H1 (cell line): ENCODE measurements at regions not wholly inside any gene's neighbourhood (a gene's known extent, or its start where the extent isn't known, plus 50 kb on each side); places are given as distances from the start of the nearest gene placed in this dataset.
A peak's percentile ranks its signal among the peaks of the same experiment; 100 is the strongest.

Experiments
- CTCF ChIA-PET: fragments of 300-600 bp; sonication (Branson Sonifier 250); formaldehyde crosslinking; loops from one replicate; lab custom pipeline; 2021; ENCODE audit not compliant: partially characterized antibody; lab: Charles Lee
- POLR2A ChIA-PET: fragments of 300-600 bp; sonication (Branson Sonifier 250); formaldehyde crosslinking; loops from one replicate; lab custom pipeline; 2021; ENCODE audit warnings: inconsistent platforms; ENCODE audit not compliant: partially characterized antibody; lab: Charles Lee
- DNase-seq, 2 experiments: peaks; one replicate each; pipeline versions ENCODE4 v3.0.0 to v3.0.0-alpha.2; 2010 to 2022; ENCODE audit warnings: low spot score in 2 of 2, low read depth in 1 of 2, mixed read lengths in 1 of 2
- FAIRE-seq: peaks from 2 replicates; lab custom pipeline; 2011; peaks lifted over from hg19 to GRCh38; lab: Jason Lieb, UNC
- H2AFZ ChIP-seq: 2 replicates; pipeline ENCODE4 v1.8.1; 2012; ENCODE audit warnings: low read length, inconsistent platforms
- H2AK5ac ChIP-seq: 2 replicates; pipeline ENCODE4 v1.6.1; 2013; ENCODE audit warnings: low read depth, low read length
- H2BK120ac ChIP-seq: replicated peaks from 2 replicates; pipeline ENCODE3; 2013; ENCODE audit warnings: low read depth, low read length, inconsistent platforms
- H2BK12ac ChIP-seq: 2 replicates; pipeline ENCODE4 v1.6.1; 2013; ENCODE audit warnings: low read depth, low read length
- H2BK15ac ChIP-seq: 2 replicates; pipeline ENCODE4 v1.6.1; 2013; ENCODE audit warnings: low read length
- H2BK20ac ChIP-seq: 2 replicates; pipeline ENCODE4 v1.6.1; 2013; ENCODE audit warnings: low read length
- H2BK5ac ChIP-seq: 2 replicates; pipeline ENCODE4 v1.6.1; 2013; ENCODE audit warnings: low read depth, low read length
- H3K14ac ChIP-seq: 2 replicates; pipeline ENCODE4 v1.6.1; 2013; ENCODE audit warnings: inconsistent platforms; ENCODE audit not compliant: insufficient read length
- H3K18ac ChIP-seq: 2 replicates; pipeline ENCODE4 v1.6.1; 2013; ENCODE audit warnings: low read length; ENCODE audit errors: extremely low read depth
- H3K23ac ChIP-seq: 2 replicates; pipeline ENCODE4 v1.6.1; 2013; ENCODE audit warnings: inconsistent platforms; ENCODE audit not compliant: insufficient read length
- H3K23me2 ChIP-seq: 2 replicates; pipeline ENCODE4 v1.6.1; 2013; ENCODE audit warnings: low read depth, low read length
- H3K27ac ChIP-seq: 2 replicates; pipeline ENCODE4 v1.6.1; 2011; ENCODE audit warnings: low read depth, low read length, inconsistent platforms
- H3K27me3 ChIP-seq, 4 experiments: replicated peaks in 1 of 4; 1 replicate in 1 of 4; 2 replicates in 3 of 4; pipeline versions ENCODE4 v1.6.1 to v1.8.1; 2011 to 2013; ENCODE audit warnings: low read length in 3 of 4, mild to moderate bottlenecking in 3 of 4, inconsistent platforms in 2 of 4, mixed read lengths in 2 of 4, moderate library complexity in 1 of 4; ENCODE audit not compliant: control insufficient read depth in 3 of 4, insufficient read depth in 3 of 4; ENCODE audit errors: extremely low read depth in 1 of 4
- H3K36me3 ChIP-seq, 4 experiments: 2 replicates each; pipeline versions ENCODE4 v1.6.1 to v1.8.1; 2011 to 2013; ENCODE audit warnings: mild to moderate bottlenecking in 4 of 4, low read length in 3 of 4, moderate library complexity in 2 of 4, control low read depth in 1 of 4, inconsistent platforms in 1 of 4; ENCODE audit not compliant: insufficient read depth in 4 of 4, control insufficient read depth in 2 of 4
- H3K4ac ChIP-seq: replicated peaks from 2 replicates; pipeline ENCODE3; 2013; ENCODE audit warnings: low read length, low read depth, mixed read lengths, inconsistent platforms; ENCODE audit not compliant: insufficient read length
- H3K4me1 ChIP-seq, 4 experiments: replicated peaks in 1 of 4; 1 replicate in 1 of 4; 2 replicates in 3 of 4; pipeline versions ENCODE4 v1.6.1 to v1.8.1; 2011 to 2013; ENCODE audit warnings: low read length in 3 of 4, inconsistent platforms in 2 of 4, mixed read lengths in 1 of 4; ENCODE audit not compliant: insufficient read depth in 4 of 4, control insufficient read depth in 3 of 4
- H3K4me2 ChIP-seq, 2 experiments: 2 replicates each; pipeline versions ENCODE4 v1.6.1 to v1.8.1; 2011 to 2013; ENCODE audit warnings: low read depth in 2 of 2, low read length in 2 of 2, control low read depth in 1 of 2, inconsistent platforms in 1 of 2, mild to moderate bottlenecking in 1 of 2; ENCODE audit not compliant: insufficient read depth in 1 of 2
- H3K4me3 ChIP-seq, 4 experiments: fragments of 200-600, 300-600 bp in 1 of 4; sonication (generic), shearing (Covaris generic), sonication (Bioruptor Twin) in 1 of 4; 2 replicates each; pipeline versions ENCODE4 v1.5.1 to v1.8.1; 2011 to 2016; ENCODE audit warnings: low read length in 4 of 4, low read depth in 3 of 4, control low read depth in 2 of 4, inconsistent platforms in 2 of 4, mild to moderate bottlenecking in 2 of 4, mixed read lengths in 1 of 4, moderate library complexity in 1 of 4; ENCODE audit not compliant: insufficient read depth in 2 of 4; ENCODE audit errors: extremely low read depth in 1 of 4
- H3K56ac ChIP-seq: replicated peaks from 2 replicates; pipeline ENCODE3; 2013; ENCODE audit warnings: low read depth, mild to moderate bottlenecking, mixed read lengths, low read length, inconsistent platforms; ENCODE audit not compliant: insufficient read length
- H3K79me1 ChIP-seq: 2 replicates; pipeline ENCODE4 v1.6.1; 2013; ENCODE audit warnings: low read depth, low read length, control low read depth
- H3K79me2 ChIP-seq, 2 experiments: 2 replicates each; pipeline versions ENCODE4 v1.6.1 to v1.8.1; 2012 to 2013; ENCODE audit warnings: low read length in 2 of 2, mild to moderate bottlenecking in 2 of 2, inconsistent platforms in 1 of 2; ENCODE audit not compliant: insufficient read depth in 2 of 2, control insufficient read depth in 1 of 2
- H3K9ac ChIP-seq, 4 experiments: replicated peaks in 1 of 4; 1 replicate in 1 of 4; 2 replicates in 3 of 4; pipeline versions ENCODE4 v1.6.1 to v1.8.1; 2011 to 2013; ENCODE audit warnings: low read depth in 3 of 4, low read length in 3 of 4, control low read depth in 2 of 4, mild to moderate bottlenecking in 2 of 4, moderate library complexity in 2 of 4, inconsistent platforms in 1 of 4; ENCODE audit errors: extremely low read depth in 1 of 4
- H3K9me3 ChIP-seq, 2 experiments: 2 replicates each; pipeline versions ENCODE4 v1.6.1 to v1.8.1; 2012 to 2013; ENCODE audit warnings: mild to moderate bottlenecking in 2 of 2, moderate library complexity in 2 of 2, control low read depth in 1 of 2, inconsistent platforms in 1 of 2, low read depth in 1 of 2, low read length in 1 of 2, mixed read lengths in 1 of 2; ENCODE audit not compliant: insufficient read depth in 2 of 2
- H4K20me1 ChIP-seq, 2 experiments: replicated peaks in 1 of 2; 2 replicates each; pipeline versions ENCODE3 to v1.8.1; 2011 to 2013; ENCODE audit warnings: inconsistent platforms in 2 of 2, low read length in 2 of 2, mild to moderate bottlenecking in 1 of 2; ENCODE audit not compliant: insufficient read depth in 2 of 2, control insufficient read depth in 1 of 2
- H4K5ac ChIP-seq: 2 replicates; pipeline ENCODE4 v1.6.1; 2013; ENCODE audit warnings: low read length, low read depth, mixed read lengths, inconsistent platforms; ENCODE audit not compliant: insufficient read length
- H4K8ac ChIP-seq: 2 replicates; pipeline ENCODE4 v1.8.0; 2013; ENCODE audit warnings: mild to moderate bottlenecking, moderate library complexity, low read length, inconsistent platforms; ENCODE audit not compliant: insufficient read depth; ENCODE audit errors: extremely low read depth
- H4K91ac ChIP-seq: replicated peaks from 2 replicates; pipeline ENCODE3; 2013; ENCODE audit warnings: low read length, mixed read lengths, inconsistent platforms; ENCODE audit not compliant: insufficient read length
- BCL11A ChIP-seq, 2 experiments: IDR thresholded peaks; one replicate each; pipeline ENCODE4 v1.6.1; 2011; ENCODE audit warnings: low read depth in 2 of 2, low read length in 2 of 2, mild to moderate bottlenecking in 2 of 2
- CTCF ChIP-seq, 3 experiments: IDR thresholded peaks; 1 replicate in 2 of 3; 2 replicates in 1 of 3; pipeline versions ENCODE4 v1.5.1 to v1.6.1; 2011; ENCODE audit warnings: low read length in 3 of 3, mild to moderate bottlenecking in 3 of 3, inconsistent platforms in 2 of 3, low read depth in 1 of 3, moderate library complexity in 1 of 3; ENCODE audit not compliant: insufficient read depth in 1 of 3; ENCODE audit errors: control extremely low read depth in 1 of 3
- KDM4A ChIP-seq: IDR thresholded peaks from one replicate; pipeline ENCODE4 v1.7.1; 2012; ENCODE audit warnings: low read depth, mild to moderate bottlenecking, moderate library complexity, low read length, inconsistent platforms; ENCODE audit not compliant: severe bottlenecking
- NRF1 ChIP-seq: IDR thresholded peaks from 2 replicates; pipeline ENCODE4 v1.6.1; 2011; ENCODE audit warnings: mild to moderate bottlenecking, low read depth, low read length, improper control_type of control experiment
- RAD21 ChIP-seq, 2 experiments: IDR thresholded peaks in 1 of 2; conservative IDR thresholded peaks in 1 of 2; 2 replicates each; pipeline ENCODE4 v1.6.1; 2011; ENCODE audit warnings: low read depth in 2 of 2, low read length in 2 of 2, improper control_type of control experiment in 1 of 2, inconsistent platforms in 1 of 2, mild to moderate bottlenecking in 1 of 2, moderate library complexity in 1 of 2
- RBBP5 ChIP-seq: IDR thresholded peaks from 2 replicates; pipeline ENCODE4 v1.7.1; 2012; ENCODE audit warnings: low read depth, mild to moderate bottlenecking, inconsistent platforms, low read length, moderate library complexity, borderline replicate concordance
- WGBS, 2 experiments: shearing (Covaris generic) in 1 of 2; methylation state at CpG; one replicate each; pipeline versions ENCODE4 v1.1.6 to v1.1.7; 2013 to 2015; ENCODE audit warnings: low lambda C conversion rate in 2 of 2, mixed read lengths in 2 of 2, inconsistent platforms in 1 of 2, low coverage in 1 of 2, missing lambda C conversion rate in 1 of 2; ENCODE audit not compliant: insufficient replicate concordance in 2 of 2, insufficient coverage in 1 of 2, insufficient read length in 1 of 2; ENCODE audit errors: extremely low coverage in 1 of 2, missing lambda C conversion rate in 1 of 2; 5-methylcytosine and 5-hydroxymethylcytosine counted together
- TF ChIP-seq, protein P1 (sequence below): IDR thresholded peaks from 2 replicates; pipeline ENCODE4 v1.6.1; 2011; ENCODE audit warnings: low read depth, mild to moderate bottlenecking, low read length; ENCODE audit not compliant: insufficient read depth

DNA sequence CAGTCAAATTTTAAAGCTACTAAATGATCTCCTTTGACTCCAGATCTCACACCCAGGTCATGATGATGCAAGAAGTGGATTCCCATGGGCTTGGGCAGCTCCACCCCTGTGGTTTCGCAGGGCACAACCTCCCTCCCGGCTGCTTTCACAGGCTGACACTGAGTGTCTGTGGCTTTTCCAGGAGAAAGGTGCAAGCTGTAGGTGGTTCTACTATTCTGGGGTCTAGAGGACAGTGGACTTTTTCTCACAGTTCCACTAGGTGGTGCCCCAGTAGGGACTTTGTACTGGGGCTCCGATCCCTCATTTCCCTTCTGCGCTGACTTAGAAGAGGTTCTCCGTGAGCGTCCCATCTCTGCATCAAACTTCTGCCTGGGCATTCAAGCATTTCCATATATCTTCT lies 845.2 kb downstream of the PCDH18 start:
- Histone ChIP-seq H4K91ac (no peak overlapping the region), H3K36me3 (no peaks in the 10 kb centered on the region), H3K56ac (no peak overlapping the region), H3K4me3 (no peak overlapping the region), H4K8ac (no peak overlapping the region), H3K79me2 (no peaks in the 10 kb centered on the region), H3K18ac (no peak overlapping the region), H4K20me1 (no peaks in the 10 kb centered on the region), H2BK20ac (no peak overlapping the region), H3K4me2 (no peak overlapping the region), H3K4ac (no peak overlapping the region), H2AFZ (no peak overlapping the region), H4K5ac (no peak overlapping the region), H3K4me1 (no peaks in the 10 kb centered on the region; a peak in 1 of 7 replicates), H2BK5ac (no peak overlapping the region), H3K27ac (no peak overlapping the region), H2AK5ac (no peak overlapping the region), H3K23ac (no peak overlapping the region), H3K79me1 (no peaks in the 10 kb centered on the region), H2BK120ac (no peak overlapping the region), H2BK15ac (no peak overlapping the region), H3K27me3 (no peaks in the 10 kb centered on the region), H3K14ac (no peak overlapping the region), H2BK12ac (no peak overlapping the region), H3K23me2 (no peaks in the 10 kb centered on the region), H3K9ac (no peak overlapping the region), H3K9me3 (no peaks in the 10 kb centered on the region)
- 94% methylated on average over 6 of the region's 6 CpGs; no CpG with 5 or more reads in 1 of the 2 experiments for WGBS, 2 experiments
- CTCF ChIA-PET: interaction anchor here (1.1 to 2.2 kb wide), 8 partner anchors 9 to 285 kb away, joined by 3 to 13 read pairs (median 3); no protein-coding TSS in a partner anchor
- FAIRE-seq (no peak), DNase-seq (peak in 1 of 2 experiments; percentile 49)
- TF ChIP-seq RBBP5 (no peak), BCL11A (IDR thresholded peaks at IDR 0.05; ENCODE audit: low read depth in 2 of 2, low read length in 2 of 2) (no peak), KDM4A (no peak), CTCF (IDR thresholded peaks at IDR 0.05; ENCODE audit: control extremely low read depth in 1 of 3, insufficient read depth in 1 of 3, low read depth in 1 of 3, low read length in 3 of 3) (peak; percentile 6 to 42 (median 37)), RAD21 (IDR thresholded peaks at IDR 0.05 in 1 of 2, conservative IDR thresholded peaks at IDR 0.05 in 1 of 2; ENCODE audit: low read depth in 2 of 2, low read length in 2 of 2) (peak; percentile 65 to 71), NRF1 (no peak)
- TF ChIP-seq, protein P1, sequence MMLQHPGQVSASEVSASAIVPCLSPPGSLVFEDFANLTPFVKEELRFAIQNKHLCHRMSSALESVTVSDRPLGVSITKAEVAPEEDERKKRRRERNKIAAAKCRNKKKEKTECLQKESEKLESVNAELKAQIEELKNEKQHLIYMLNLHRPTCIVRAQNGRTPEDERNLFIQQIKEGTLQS: no peak
- POLR2A ChIA-PET: no interaction called here
